T47D (cell line): ENCODE measurements at regions not wholly inside any gene's neighbourhood (a gene's known extent, or its start where the extent isn't known, plus 50 kb on each side); places are given as distances from the start of the nearest gene placed in this dataset.

Experiments
- DNase-seq, 2 experiments: peaks; one replicate each; pipeline versions ENCODE4 v3.0.0 to v3.0.0-alpha.2; 2011 to 2012; ENCODE audit warnings: low read depth in 1 of 2, low spot score in 1 of 2
- JUND ChIP-seq: IDR thresholded peaks from 2 replicates; pipeline ENCODE4 v1.6.1; 2012; ENCODE audit warnings: low read depth
- in situ Hi-C: cut with HindIII; loops from 2 replicates; pipeline ENCODE4 v1.10.0; 2016; ENCODE audit warnings: low sequenced_read_pairs, low pct_unique_long_range_greater_than_20kb

- in situ Hi-C loops: no loop called here
- no peak for TF ChIP-seq JUND
- DNase-seq: no peak
These were observed 166.0 kb upstream of the KLF12 start for GRCh38 chr13:74300162-74300561.

GRCh38 chr13:74299721-74300120, 165.5 kb upstream of the KLF12 start:
- no peak for DNase-seq
- in situ Hi-C loops: no loop called here
- TF ChIP-seq JUND: no peak

GRCh38 chr13:74298923-74299322, 164.7 kb upstream of the KLF12 start:
- no peak for DNase-seq
- TF ChIP-seq JUND: no peak
- in situ Hi-C loops: no loop called here

- in situ Hi-C loops: no loop called here
- DNase-seq: peak; percentile 5 to 93
- TF ChIP-seq JUND: no peak
These were observed 155.9 kb upstream of the KLF12 start for GRCh38 chr13:74289861-74290773.

- DNase-seq: no peak
- in situ Hi-C loops: no loop called here
- no peak for TF ChIP-seq JUND
These were observed 154.9 kb upstream of the KLF12 start for GRCh38 chr13:74289107-74289506.

GRCh38 chr13:74288361-74288911, 154.2 kb upstream of the KLF12 start:
- TF ChIP-seq JUND: no peak
- in situ Hi-C loops: no loop called here
- DNase-seq: no peak

GRCh38 chr13:74287724-74288169, 153.5 kb upstream of the KLF12 start:
- TF ChIP-seq JUND: no peak
- peak in 1 of 2 experiments; percentile 10 for DNase-seq
- in situ Hi-C loops: no loop called here

GRCh38 chr13:74280795-74281490, 146.7 kb upstream of the KLF12 start:
- in situ Hi-C loops: no loop called here
- DNase-seq: no peak
- no peak for TF ChIP-seq JUND

- no peak for DNase-seq
- in situ Hi-C loops: no loop called here
- no peak for TF ChIP-seq JUND
These were observed 146.0 kb upstream of the KLF12 start for GRCh38 chr13:74280093-74280794.

- peak in 1 of 2 experiments; percentile 4 for DNase-seq
- in situ Hi-C loops: no loop called here
- TF ChIP-seq JUND: no peak
These were observed 144.7 kb upstream of the KLF12 start for GRCh38 chr13:74278901-74279300.

GRCh38 chr13:74274916-74275315, 140.7 kb upstream of the KLF12 start:
- no peak for TF ChIP-seq JUND
- DNase-seq: no peak

GRCh38 chr13:74273581-74273980, 139.4 kb upstream of the KLF12 start:
- no peak for TF ChIP-seq JUND
- no peak for DNase-seq
- in situ Hi-C loops: no loop called here

More at GRCh38 chr13:74274916-74275315, 140.7 kb upstream of the KLF12 start:
- in situ Hi-C loops: no loop called here
